T-helper 9 cell (primary cell): ENCODE measurements at regions not wholly inside any gene's neighbourhood (a gene's known extent, or its start where the extent isn't known, plus 50 kb on each side); places are given as distances from the start of the nearest gene placed in this dataset.
"Not testable (repeated sequence)": the region's sequence is repeated elsewhere in the genome, so short reads cannot be mapped to it uniquely, and the experiment has no call there.

Experiments
- DNase-seq: peaks from one replicate; pipeline ENCODE4 v3.0.0-alpha.2; 2020

DNA sequence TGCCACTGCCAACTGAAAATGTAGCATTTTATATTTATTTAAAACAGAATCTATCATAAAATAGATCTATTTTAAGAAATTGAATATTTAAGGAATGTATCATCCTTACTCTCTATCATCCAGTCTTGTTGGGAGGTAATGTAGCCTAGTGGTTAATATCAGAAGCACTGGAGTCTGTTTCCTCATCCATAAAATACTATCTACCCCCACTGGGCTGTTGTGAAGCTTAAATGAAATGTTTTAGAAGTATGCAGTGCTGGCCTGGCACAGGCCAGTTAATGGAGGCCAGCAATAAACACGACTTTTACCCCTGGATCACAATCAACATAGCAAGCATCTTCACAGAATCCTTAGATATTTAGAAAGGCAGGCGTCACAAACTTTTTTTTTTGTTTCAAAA lies 188.0 kb downstream of the CAND1 start:
- DNase-seq: no peak

DNA sequence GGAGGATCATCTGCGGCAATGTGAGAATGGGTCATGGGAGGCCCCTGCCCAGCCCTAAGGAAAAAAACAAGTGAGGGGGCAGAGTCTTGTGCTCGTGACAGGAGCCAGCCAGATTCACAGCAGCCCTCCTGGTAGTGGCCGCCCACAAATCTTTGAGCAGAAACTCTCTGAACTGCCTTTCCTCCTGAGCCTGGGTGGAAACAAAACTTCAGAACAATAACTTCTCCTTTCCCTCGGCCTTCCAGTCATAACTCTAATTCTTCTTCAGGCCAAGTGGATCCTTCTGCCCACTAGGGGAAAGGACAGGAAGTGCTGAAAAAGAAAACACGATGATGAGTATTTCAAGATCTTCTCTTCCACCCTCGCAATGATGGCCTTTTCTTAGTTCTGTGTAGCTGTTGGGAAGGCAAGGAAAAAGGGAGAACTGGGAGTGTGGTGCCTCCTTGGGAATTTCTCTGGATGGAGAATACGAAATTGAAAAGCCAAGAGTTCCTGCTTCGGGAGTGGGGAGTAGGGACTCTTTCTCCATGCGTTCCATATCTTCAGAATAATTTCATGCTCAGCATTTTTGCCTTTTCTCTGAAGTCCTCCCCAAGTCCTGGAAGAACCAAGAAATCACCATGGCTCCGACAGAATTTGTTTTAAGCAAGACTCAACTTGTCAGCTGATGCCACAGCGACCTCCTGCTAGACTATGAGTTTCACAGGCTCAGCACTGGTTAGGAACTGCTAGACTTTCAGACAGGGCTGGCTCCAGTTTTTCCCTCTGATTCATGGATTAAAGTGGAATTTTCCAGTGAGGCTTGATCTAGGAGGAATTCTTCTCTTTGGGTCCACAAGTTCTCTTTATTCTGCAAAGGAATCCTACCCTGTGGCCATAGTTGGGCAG lies 188.9 kb downstream of the CAND1 start:
- DNase-seq: no peak

GRCh38 chr12:67459173-67459572 lies 189.4 kb upstream of the DYRK2 start:
- no peak for DNase-seq

DNA sequence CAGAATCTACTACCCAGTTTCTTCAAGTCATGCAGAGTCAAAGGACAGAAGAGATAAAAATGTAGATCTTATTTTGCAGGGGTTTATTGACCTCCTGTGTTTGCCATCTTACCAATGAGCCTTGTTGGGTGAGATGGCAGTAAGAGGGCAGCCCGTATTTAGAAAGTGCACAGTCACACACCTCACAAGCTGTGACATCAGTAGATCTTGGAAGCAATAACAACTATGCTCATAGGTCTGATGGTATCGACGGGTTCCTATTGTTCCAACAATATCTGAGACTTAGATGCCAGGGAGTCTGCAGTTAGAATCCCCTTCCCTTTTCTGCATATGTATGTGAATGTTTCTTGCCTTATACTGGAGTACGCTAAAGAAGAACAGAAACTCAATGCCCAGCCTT lies 189.0 kb upstream of the DYRK2 start:
- DNase-seq: no peak

- DNase-seq: no peak
These were observed 188.2 kb upstream of the DYRK2 start for GRCh38 chr12:67460388-67460787.

DNA sequence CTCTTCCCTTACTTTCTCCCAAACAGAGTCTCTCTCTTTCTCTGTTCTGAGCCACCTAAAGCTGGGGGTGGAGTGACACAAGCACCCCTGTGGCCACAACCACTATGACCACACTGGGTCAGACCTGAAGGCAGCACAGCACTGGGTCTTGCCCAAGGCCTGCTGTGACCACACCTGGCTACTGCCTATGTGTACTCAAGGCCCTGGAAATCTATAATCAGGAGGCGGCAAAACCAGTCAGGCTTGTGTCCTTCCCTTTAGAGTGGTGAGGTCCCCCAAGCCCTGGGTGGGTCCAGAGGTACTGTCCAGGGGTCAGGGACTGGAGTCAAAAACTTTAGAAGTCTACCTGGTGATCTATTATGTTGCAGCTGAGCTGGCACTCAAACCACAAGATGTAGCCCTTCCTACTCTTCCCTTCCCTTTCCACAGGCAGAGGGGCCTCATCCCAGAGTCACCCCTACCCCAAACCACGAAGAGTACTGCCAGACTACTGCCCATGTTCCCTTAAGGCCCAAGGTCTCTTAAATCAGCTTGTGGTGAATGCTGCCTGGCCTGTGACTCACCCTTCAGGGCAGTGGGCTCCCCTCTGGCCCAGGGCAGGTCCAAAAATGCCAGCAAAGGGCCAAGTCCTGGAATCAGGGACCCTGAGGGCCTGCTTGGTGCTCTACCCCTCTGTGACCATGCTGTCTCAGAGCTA lies 179.8 kb upstream of the DYRK2 start:
- DNase-seq: no peak

- no peak for DNase-seq
These were observed 178.9 kb upstream of the DYRK2 start for GRCh38 chr12:67469666-67470065.

DNA sequence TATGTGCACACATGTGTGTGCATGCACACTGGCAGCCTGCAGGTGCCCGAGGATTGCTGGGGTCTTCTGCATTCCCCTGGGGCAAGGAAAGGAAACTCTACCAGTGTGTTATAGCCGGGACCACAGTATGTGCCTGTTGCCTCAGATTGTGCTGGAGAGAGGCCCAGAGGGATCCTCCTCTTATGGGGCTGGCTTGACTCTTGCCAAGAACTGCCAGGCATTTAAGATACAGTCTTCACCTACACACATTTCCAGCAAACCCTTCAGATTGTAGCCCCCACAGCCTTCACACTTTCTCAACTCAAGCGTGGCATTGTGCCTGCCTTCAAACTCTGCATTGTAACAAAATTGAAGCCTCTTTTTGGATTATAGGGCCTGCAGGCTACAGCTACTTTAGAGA lies 176.7 kb upstream of the DYRK2 start:
- no peak for DNase-seq

- no peak for DNase-seq
These were observed 176.0 kb upstream of the DYRK2 start for GRCh38 chr12:67472539-67472938.

DNA sequence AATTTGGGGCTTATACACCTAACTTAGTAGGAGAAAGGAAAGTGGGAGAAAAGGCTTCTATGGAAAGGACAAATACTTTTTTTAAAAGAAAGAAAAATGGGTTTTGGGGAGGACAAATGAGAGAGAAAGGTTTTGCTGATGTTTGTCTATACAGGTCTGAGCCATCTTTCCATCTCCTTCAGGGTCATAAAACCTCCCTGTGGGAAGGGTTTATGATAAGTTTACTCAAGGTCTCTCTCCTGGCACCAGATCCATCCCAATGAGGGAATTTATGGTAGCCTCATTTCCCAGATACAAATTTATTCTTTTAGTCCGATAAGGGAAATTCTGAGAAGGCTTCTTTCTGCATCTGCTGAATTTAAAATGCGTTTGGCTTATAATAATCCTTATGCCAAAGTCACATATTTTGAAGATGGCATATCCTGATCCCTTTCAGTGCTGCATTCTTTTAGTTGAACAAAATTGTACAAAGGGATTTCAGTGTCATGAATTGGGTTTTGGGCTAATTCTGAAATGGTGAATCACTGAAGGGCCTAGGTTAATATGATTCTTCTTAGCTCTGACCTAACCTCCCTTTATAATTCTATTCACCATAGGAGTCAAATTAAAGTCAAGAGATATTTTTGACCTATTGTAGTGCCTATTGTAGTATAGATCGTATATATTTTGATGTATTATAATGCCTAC lies 173.5 kb upstream of the DYRK2 start:
- no peak for DNase-seq

DNA sequence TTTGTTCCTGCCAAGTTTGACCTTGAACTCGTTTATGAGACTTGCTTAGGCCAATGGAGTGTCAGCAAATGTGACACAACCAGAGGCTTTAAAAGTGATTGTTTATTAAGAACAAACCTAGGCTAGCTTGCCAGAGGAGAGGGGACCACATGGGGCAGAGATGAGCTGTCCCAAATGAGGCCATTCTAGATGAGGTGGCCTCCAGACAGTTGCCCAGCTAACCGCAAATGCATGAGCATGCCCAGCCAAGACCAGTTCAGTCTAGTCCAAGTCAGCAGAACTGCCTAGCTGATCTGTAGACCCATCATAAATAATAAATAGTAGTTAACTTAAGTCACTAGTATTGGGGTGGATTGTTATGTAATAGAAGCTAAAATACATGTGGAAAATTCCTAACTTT lies 172.8 kb upstream of the DYRK2 start:
- DNase-seq: no peak

- no peak for DNase-seq
These were observed 170.8 kb upstream of the DYRK2 start for GRCh38 chr12:67477681-67478265.

- peak; percentile 67 for DNase-seq
These were observed 165.5 kb upstream of the DYRK2 start for GRCh38 chr12:67482751-67483661.

DNA sequence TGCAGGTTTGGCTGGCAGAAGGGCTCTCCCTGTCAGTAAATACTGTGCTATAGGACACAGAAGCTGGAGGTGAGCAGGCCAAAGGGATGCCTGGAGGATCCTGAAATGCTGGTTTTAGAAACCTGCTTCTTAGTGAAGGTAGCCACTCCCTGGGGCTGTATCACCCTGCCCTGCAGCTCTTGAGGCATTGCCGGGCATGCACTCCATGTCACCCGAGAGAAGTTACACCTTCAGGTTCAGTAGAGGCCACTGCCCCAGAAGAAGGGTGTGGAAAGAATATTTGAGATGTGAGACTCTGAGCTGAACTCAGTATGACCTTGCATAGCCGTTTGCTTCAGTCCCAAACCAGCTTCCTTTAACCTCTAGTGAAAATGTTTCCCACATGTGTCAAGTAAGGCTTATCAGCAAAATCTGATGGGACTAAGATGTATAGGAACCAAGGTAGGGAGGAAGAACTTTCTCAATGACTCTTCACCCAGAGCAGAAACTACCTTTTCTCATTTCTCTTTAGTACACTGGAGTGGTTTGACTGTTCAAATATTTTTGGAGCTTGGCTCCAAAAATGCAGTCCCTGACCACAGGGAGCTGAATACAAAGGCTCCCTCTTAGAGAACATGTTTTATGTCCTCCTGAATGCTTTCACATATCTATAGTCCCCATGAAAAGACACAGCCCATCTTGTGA lies 164.5 kb upstream of the DYRK2 start:
- no peak for DNase-seq

- no peak for DNase-seq
These were observed 163.6 kb upstream of the DYRK2 start for GRCh38 chr12:67484791-67485480.

DNA sequence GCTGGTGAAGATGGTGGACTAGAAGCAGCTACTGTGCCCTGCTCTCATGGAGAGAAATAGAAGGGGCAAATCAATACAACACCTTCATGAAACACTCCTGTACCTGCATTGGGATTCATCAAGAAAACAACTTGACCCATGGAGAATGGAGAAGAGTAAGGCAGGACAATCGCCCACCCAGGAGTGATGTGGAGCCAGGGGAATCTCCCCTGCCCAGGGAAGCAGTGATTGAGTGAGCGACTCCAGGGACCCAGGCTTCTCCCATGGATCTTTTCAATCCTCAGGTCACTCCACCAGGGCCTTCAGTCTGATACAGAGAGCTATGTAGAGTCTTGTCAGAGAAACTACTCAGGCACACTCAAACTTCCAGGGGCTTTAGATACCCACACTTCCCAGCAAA lies 161.9 kb upstream of the DYRK2 start:
- DNase-seq: no peak

GRCh38 chr12:67488349-67488748 lies 160.2 kb upstream of the DYRK2 start:
- DNase-seq: not testable (repeated sequence)

- no peak for DNase-seq
These were observed 159.5 kb upstream of the DYRK2 start for GRCh38 chr12:67489007-67489406.

DNA sequence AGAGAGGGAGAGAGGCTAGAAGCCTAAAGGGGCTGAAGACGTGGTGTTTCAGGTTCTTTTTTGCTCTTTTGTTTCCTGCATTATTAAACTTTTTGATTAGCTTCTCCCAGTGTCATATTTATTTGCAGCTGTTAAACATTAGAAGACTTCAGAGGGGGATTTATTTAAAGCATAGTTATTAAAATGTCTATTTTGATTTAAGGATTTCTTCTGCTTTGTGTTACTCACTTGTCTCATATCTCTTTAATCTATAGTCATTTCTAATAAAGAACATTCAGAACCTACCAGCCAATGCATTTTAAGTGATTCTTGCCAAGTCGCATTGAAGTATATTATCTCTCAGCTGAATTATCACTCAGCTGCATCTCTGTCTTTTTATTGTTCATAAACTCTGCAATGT lies 152.0 kb upstream of the DYRK2 start:
- no peak for DNase-seq

GRCh38 chr12:67498991-67499390 lies 149.6 kb upstream of the DYRK2 start:
- no peak for DNase-seq

GRCh38 chr12:67501362-67501761 lies 147.2 kb upstream of the DYRK2 start:
- DNase-seq: no peak
